MM.1S (cell line): ENCODE measurements at regions not wholly inside any gene's neighbourhood (a gene's known extent, or its start where the extent isn't known, plus 50 kb on each side); places are given as distances from the start of the nearest gene placed in this dataset.

Source experiments
- EZH2phosphoT487 ChIP-seq: fragments of 300-600 bp; sonication (generic); IDR thresholded peaks from 2 replicates; pipeline ENCODE4 v1.6.1; 2018; ENCODE audit warnings: antibody characterized with exemption, low read length
- TF ChIP-seq, protein P1 (sequence below): fragments of 300-600 bp; sonication (generic); IDR thresholded peaks from 2 replicates; pipeline ENCODE4 v1.5.1; 2016; ENCODE audit warnings: antibody characterized with exemption, low read length, mixed read lengths

DNA sequence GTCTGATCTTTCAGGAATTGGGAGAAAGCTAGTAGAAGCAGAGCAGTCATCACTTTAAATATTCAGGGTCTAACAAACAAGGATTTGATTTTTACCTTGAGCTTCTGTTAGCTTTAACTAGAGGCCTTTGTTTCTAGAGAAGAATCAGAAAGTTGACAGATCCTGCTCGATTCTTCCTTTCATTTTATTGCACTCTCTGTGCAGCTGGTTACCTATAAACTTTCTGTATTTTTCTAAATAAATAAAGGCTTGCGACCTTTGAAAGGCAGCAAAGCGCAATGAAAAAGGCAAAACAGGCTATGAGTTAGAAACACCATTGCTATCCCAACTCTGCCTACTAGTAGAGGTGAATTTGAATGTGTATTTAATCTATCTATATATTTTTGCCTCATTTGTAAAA, 101.4 kb upstream of the NPY2R start:
- TF ChIP-seq, protein P1, sequence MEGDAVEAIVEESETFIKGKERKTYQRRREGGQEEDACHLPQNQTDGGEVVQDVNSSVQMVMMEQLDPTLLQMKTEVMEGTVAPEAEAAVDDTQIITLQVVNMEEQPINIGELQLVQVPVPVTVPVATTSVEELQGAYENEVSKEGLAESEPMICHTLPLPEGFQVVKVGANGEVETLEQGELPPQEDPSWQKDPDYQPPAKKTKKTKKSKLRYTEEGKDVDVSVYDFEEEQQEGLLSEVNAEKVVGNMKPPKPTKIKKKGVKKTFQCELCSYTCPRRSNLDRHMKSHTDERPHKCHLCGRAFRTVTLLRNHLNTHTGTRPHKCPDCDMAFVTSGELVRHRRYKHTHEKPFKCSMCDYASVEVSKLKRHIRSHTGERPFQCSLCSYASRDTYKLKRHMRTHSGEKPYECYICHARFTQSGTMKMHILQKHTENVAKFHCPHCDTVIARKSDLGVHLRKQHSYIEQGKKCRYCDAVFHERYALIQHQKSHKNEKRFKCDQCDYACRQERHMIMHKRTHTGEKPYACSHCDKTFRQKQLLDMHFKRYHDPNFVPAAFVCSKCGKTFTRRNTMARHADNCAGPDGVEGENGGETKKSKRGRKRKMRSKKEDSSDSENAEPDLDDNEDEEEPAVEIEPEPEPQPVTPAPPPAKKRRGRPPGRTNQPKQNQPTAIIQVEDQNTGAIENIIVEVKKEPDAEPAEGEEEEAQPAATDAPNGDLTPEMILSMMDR, result no peak
- TF ChIP-seq EZH2phosphoT487, result no peak
